Inflammatory macrophage treated with lipopolysaccharide for 1 hour (primary cell): ENCODE measurements at regions not wholly inside any gene's neighbourhood (a gene's known extent, or its start where the extent isn't known, plus 50 kb on each side); places are given as distances from the start of the nearest gene placed in this dataset.
"Not testable (repeated sequence)": the region's sequence is repeated elsewhere in the genome, so short reads cannot be mapped to it uniquely, and the experiment has no call there.

Experiments used
- DNase-seq, 2 donors: peaks; one replicate each; pipeline ENCODE4 v3.0.0-alpha.2; 2020 to 2022

- DNase-seq, result no peak
Observed at GRCh38 chr2:16745466-16745865, 79.8 kb upstream of the CYRIA start.

- DNase-seq, result no peak
Observed at GRCh38 chr2:16744521-16744920, 78.9 kb upstream of the CYRIA start.

- DNase-seq, result no peak
Observed at GRCh38 chr2:16742026-16742425, 76.4 kb upstream of the CYRIA start.

- no peak for DNase-seq
Observed at GRCh38 chr2:16741498-16741897, 75.9 kb upstream of the CYRIA start.

- no peak for DNase-seq
Observed at GRCh38 chr2:16739778-16740581, 74.3 kb upstream of the CYRIA start.

GRCh38 chr2:16738361-16739225 lies 73.0 kb upstream of the CYRIA start:
- DNase-seq, result no peak

GRCh38 chr2:16737812-16738211 lies 72.2 kb upstream of the CYRIA start:
- no peak for DNase-seq

GRCh38 chr2:16736633-16737032 lies 71.0 kb upstream of the CYRIA start:
- no peak for DNase-seq

GRCh38 chr2:16729335-16729734 lies 63.7 kb upstream of the CYRIA start:
- no peak for DNase-seq

GRCh38 chr2:16728351-16729136 lies 62.9 kb upstream of the CYRIA start:
- DNase-seq, result peak; percentile 68 to 77

GRCh38 chr2:16727849-16728248 lies 62.2 kb upstream of the CYRIA start:
- not testable (repeated sequence) for DNase-seq

GRCh38 chr2:16727256-16727655 lies 61.6 kb upstream of the CYRIA start:
- peak in 1 of 2 donors; percentile 35 for DNase-seq

GRCh38 chr2:16726577-16726976 lies 60.9 kb upstream of the CYRIA start:
- DNase-seq, result no peak

GRCh38 chr2:16726147-16726546 lies 60.5 kb upstream of the CYRIA start:
- no peak for DNase-seq

GRCh38 chr2:16725549-16725948 lies 59.9 kb upstream of the CYRIA start:
- no peak for DNase-seq

- no peak for DNase-seq
Observed at GRCh38 chr2:16722677-16723076, 57.0 kb upstream of the CYRIA start.

GRCh38 chr2:16722126-16722525 lies 56.5 kb upstream of the CYRIA start:
- no peak for DNase-seq

GRCh38 chr2:16721529-16721928 lies 55.9 kb upstream of the CYRIA start:
- DNase-seq, result not testable (repeated sequence)

GRCh38 chr2:16720737-16721136 lies 55.1 kb upstream of the CYRIA start:
- DNase-seq, result not testable (repeated sequence)

- no peak for DNase-seq
Observed at GRCh38 chr2:16719485-16719808, 53.8 kb upstream of the CYRIA start.

- no peak for DNase-seq
Observed at GRCh38 chr2:16718576-16719484, 53.2 kb upstream of the CYRIA start.

GRCh38 chr2:16717477-16717876 lies 51.8 kb upstream of the CYRIA start:
- DNase-seq, result peak; percentile 90 to 95
